ENCODE measurements at regions not wholly inside any gene's neighbourhood (a gene's known extent, or its start where the extent isn't known, plus 50 kb on each side); places are given as distances from the start of the nearest gene placed in this dataset.

DNA sequence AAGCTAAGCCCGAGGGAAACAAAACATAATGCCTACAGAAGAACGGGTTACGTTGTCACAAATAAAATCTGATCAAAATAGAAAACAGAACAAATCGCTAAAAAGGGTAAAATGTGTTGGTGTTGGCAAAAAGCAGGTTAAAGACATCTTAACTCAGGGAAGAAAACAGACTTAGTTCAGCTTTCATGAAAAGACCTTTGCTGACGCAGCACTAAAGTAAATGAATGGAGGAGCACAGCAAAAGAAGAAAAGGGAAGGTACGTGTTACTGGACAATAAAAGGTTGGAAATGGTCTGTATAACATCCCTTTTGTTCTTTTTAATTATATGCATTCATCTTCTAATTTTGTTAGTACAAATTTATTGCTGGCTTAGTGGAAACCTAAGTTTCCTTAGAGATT lies 117.4 kb upstream of the DSEL start:
- H3F3A ChIP-seq (ENCODE audit: low read depth): no peaks in the 10 kb centered on the region
- H4K20me1 ChIP-seq (ENCODE audit: insufficient read depth, low read length, poor library complexity, severe bottlenecking): no peaks in the 10 kb centered on the region
- no peaks in the 10 kb centered on the region for H3K9me3 ChIP-seq (ENCODE audit: insufficient read depth, low read depth, low read length)
- no peaks in the 10 kb centered on the region for H3K9me2 ChIP-seq (replicated peaks; ENCODE audit: low read depth, low read length)
- H3K27me3 ChIP-seq (ENCODE audit: insufficient read depth, low read length, poor library complexity, severe bottlenecking): no peaks in the 10 kb centered on the region
- no peaks in the 10 kb centered on the region for H3K79me2 ChIP-seq (ENCODE audit: insufficient read depth, low read length)
- no peak overlapping the region for H3K4me2 ChIP-seq (ENCODE audit: low read depth, low read length, poor library complexity, severe bottlenecking)
- no peaks in the 10 kb centered on the region for H3K4me1 ChIP-seq (ENCODE audit: insufficient read depth, low read length, poor library complexity, severe bottlenecking)
- H3K4me3 ChIP-seq (ENCODE audit: low read length, poor library complexity, severe bottlenecking): no peak overlapping the region
- no peak overlapping the region for H2AFZ ChIP-seq (ENCODE audit: low read length)
- no peaks in the 10 kb centered on the region for H3K36me3 ChIP-seq (ENCODE audit: insufficient read depth, low read length)
- TF ChIP-seq, protein P1, sequence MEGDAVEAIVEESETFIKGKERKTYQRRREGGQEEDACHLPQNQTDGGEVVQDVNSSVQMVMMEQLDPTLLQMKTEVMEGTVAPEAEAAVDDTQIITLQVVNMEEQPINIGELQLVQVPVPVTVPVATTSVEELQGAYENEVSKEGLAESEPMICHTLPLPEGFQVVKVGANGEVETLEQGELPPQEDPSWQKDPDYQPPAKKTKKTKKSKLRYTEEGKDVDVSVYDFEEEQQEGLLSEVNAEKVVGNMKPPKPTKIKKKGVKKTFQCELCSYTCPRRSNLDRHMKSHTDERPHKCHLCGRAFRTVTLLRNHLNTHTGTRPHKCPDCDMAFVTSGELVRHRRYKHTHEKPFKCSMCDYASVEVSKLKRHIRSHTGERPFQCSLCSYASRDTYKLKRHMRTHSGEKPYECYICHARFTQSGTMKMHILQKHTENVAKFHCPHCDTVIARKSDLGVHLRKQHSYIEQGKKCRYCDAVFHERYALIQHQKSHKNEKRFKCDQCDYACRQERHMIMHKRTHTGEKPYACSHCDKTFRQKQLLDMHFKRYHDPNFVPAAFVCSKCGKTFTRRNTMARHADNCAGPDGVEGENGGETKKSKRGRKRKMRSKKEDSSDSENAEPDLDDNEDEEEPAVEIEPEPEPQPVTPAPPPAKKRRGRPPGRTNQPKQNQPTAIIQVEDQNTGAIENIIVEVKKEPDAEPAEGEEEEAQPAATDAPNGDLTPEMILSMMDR (conservative IDR thresholded peaks at IDR 0.05; ENCODE audit: low read length): no peak
- TF ChIP-seq EZH2phosphoT487 (IDR thresholded peaks at IDR 0.05; ENCODE audit: borderline replicate concordance): no peak
- H3K9ac ChIP-seq (ENCODE audit: low read depth, low read length, poor library complexity, severe bottlenecking): no peak overlapping the region

DNA sequence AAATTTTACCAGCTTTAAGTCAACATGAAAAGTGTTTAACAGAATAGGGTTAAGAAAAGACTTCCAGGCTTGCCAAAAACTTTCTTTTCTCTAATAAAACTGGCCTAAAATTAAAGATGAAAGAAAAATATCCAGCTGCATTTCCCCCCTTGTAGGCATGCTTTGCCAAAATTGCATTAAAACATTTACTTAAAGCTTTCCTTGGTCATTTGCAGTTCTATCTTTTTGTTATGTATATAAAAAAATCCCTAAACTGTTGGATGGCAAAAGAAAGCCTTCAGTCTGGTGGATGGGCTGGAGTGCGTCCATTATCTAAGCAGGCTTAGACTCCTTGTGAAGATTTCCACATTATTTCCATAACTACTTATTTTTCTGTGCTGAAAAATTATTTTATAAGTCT lies 105.4 kb upstream of the DSEL start:
- no peaks in the 10 kb centered on the region for H3K9me3 ChIP-seq (ENCODE audit: insufficient read depth, low read depth, low read length)
- no peaks in the 10 kb centered on the region for H3F3A ChIP-seq (ENCODE audit: low read depth)
- H3K36me3 ChIP-seq (ENCODE audit: insufficient read depth, low read length): no peaks in the 10 kb centered on the region
- no peaks in the 10 kb centered on the region for H3K27me3 ChIP-seq (ENCODE audit: insufficient read depth, low read length, poor library complexity, severe bottlenecking)
- no peaks in the 10 kb centered on the region for H3K4me1 ChIP-seq (ENCODE audit: insufficient read depth, low read length, poor library complexity, severe bottlenecking)
- H2AFZ ChIP-seq (ENCODE audit: low read length): no peak overlapping the region
- no peak overlapping the region for H3K9ac ChIP-seq (ENCODE audit: low read depth, low read length, poor library complexity, severe bottlenecking)
- H4K20me1 ChIP-seq (ENCODE audit: insufficient read depth, low read length, poor library complexity, severe bottlenecking): no peaks in the 10 kb centered on the region
- H3K79me2 ChIP-seq (ENCODE audit: insufficient read depth, low read length): no peaks in the 10 kb centered on the region
- H3K4me3 ChIP-seq (ENCODE audit: low read length, poor library complexity, severe bottlenecking): no peak overlapping the region
- TF ChIP-seq, protein P1 (conservative IDR thresholded peaks at IDR 0.05; ENCODE audit: low read length): no peak
- no peak for TF ChIP-seq EZH2phosphoT487 (IDR thresholded peaks at IDR 0.05; ENCODE audit: borderline replicate concordance)
- H3K9me2 ChIP-seq (replicated peaks; ENCODE audit: low read depth, low read length): no peaks in the 10 kb centered on the region
- no peak overlapping the region for H3K4me2 ChIP-seq (ENCODE audit: low read depth, low read length, poor library complexity, severe bottlenecking)

DNA sequence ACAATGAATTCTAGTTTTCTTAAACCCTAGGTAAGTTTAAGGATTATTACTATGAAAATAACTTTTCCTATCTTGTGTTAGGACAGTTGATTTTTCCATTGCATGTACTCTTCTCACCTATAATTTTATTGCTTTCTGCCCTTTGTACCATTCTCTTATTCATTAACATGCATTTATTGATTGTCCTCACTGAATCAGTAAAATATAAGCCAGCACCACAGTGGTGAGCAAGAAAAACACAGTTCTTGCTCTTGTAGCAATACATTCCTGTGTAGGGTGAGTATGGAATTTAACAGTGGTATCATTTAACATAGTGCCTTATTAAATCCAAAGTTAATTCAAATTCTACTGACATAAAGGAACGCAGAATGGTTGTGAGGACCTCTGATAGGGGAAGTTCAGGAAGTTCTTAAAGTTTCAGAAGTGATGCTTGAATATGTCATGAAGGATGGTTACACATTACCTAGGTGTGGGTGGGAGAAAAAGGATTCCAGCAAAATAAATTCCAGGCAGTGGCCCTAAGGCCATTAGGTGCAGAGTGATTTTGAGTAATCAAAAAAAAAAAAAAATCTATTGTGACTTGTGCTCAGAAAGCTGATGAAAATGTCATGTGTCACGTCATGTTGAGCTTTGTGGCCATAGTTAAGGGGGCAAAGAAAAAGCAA lies 104.7 kb upstream of the DSEL start:
- H3K36me3 ChIP-seq (ENCODE audit: insufficient read depth, low read length): no peaks in the 10 kb centered on the region
- no peaks in the 10 kb centered on the region for H4K20me1 ChIP-seq (ENCODE audit: insufficient read depth, low read length, poor library complexity, severe bottlenecking)
- H3K9ac ChIP-seq (ENCODE audit: low read depth, low read length, poor library complexity, severe bottlenecking): no peak overlapping the region
- H3K9me3 ChIP-seq (ENCODE audit: insufficient read depth, low read depth, low read length): no peaks in the 10 kb centered on the region
- H3K4me2 ChIP-seq (ENCODE audit: low read depth, low read length, poor library complexity, severe bottlenecking): no peak overlapping the region
- no peaks in the 10 kb centered on the region for H3F3A ChIP-seq (ENCODE audit: low read depth)
- no peaks in the 10 kb centered on the region for H3K9me2 ChIP-seq (replicated peaks; ENCODE audit: low read depth, low read length)
- H3K4me1 ChIP-seq (ENCODE audit: insufficient read depth, low read length, poor library complexity, severe bottlenecking): no peaks in the 10 kb centered on the region
- no peak for TF ChIP-seq EZH2phosphoT487 (IDR thresholded peaks at IDR 0.05; ENCODE audit: borderline replicate concordance)
- TF ChIP-seq, protein P1 (conservative IDR thresholded peaks at IDR 0.05; ENCODE audit: low read length): no peak
- no peak overlapping the region for H3K4me3 ChIP-seq (ENCODE audit: low read length, poor library complexity, severe bottlenecking)
- no peak overlapping the region for H2AFZ ChIP-seq (ENCODE audit: low read length)
- no peaks in the 10 kb centered on the region for H3K79me2 ChIP-seq (ENCODE audit: insufficient read depth, low read length)
- H3K27me3 ChIP-seq (ENCODE audit: insufficient read depth, low read length, poor library complexity, severe bottlenecking): no peaks in the 10 kb centered on the region
